ENCODE measurements at regions not wholly inside any gene's neighbourhood (a gene's known extent, or its start where the extent isn't known, plus 50 kb on each side); places are given as distances from the start of the nearest gene placed in this dataset.

GRCh38 chr3:63047068-63047467, 171.9 kb upstream of the CADPS start:
- TF ChIP-seq CTCF (IDR thresholded peaks at IDR 0.05) (no peak), POLR2A (IDR thresholded peaks at IDR 0.05) (no peak)

Measured in sigmoid colon (tissue), 3 donors.